Kidney (tissue), 13 donors: ENCODE measurements at regions not wholly inside any gene's neighbourhood (a gene's known extent, or its start where the extent isn't known, plus 50 kb on each side); places are given as distances from the start of the nearest gene placed in this dataset.
A peak's percentile ranks its signal among the peaks of the same experiment; 100 is the strongest.

ENCODE experiments used
- DNase-seq, 5 donors: peaks; one replicate each; pipeline ENCODE4 v3.0.0-alpha.2; 2013 to 2020
- FAIRE-seq: peaks from 2 replicates; lab custom pipeline; 2012; peaks lifted over from hg19 to GRCh38; lab: Jason Lieb, UNC
- H3K27ac ChIP-seq, 2 donors: one replicate each; pipeline ENCODE4 v1.7.0; 2013; ENCODE audit warnings: low read depth in 2 of 2, low read length in 2 of 2, inconsistent platforms in 1 of 2
- H3K27me3 ChIP-seq: one replicate; pipeline ENCODE4 v1.7.1; 2013; ENCODE audit warnings: low read length, inconsistent platforms; ENCODE audit not compliant: control insufficient read depth, insufficient read depth
- H3K36me3 ChIP-seq, 3 donors: one replicate each; pipeline versions ENCODE4 v1.7.0 to v1.7.1; 2013; ENCODE audit warnings: low read length in 3 of 3, control low read depth in 1 of 3, inconsistent platforms in 1 of 3; ENCODE audit not compliant: insufficient read depth in 3 of 3, control insufficient read depth in 2 of 3
- H3K4me1 ChIP-seq, 3 donors: one replicate each; pipeline versions ENCODE4 v1.7.0 to v1.7.1; 2013; ENCODE audit warnings: low read length in 3 of 3, inconsistent platforms in 1 of 3, low read depth in 1 of 3; ENCODE audit not compliant: control insufficient read depth in 2 of 3, insufficient read depth in 2 of 3
- H3K4me3 ChIP-seq, 3 donors: one replicate each; pipeline versions ENCODE4 v1.7.0 to v1.8.1; 2013; ENCODE audit warnings: low read length in 3 of 3, control low read depth in 1 of 3, inconsistent platforms in 1 of 3
- H3K9ac ChIP-seq, 3 donors: one replicate each; pipeline versions ENCODE4 v1.7.0 to v1.7.1; 2013; ENCODE audit warnings: low read length in 3 of 3, control low read depth in 1 of 3, inconsistent platforms in 1 of 3
- H3K9me3 ChIP-seq, 3 donors: one replicate each; pipeline versions ENCODE4 v1.7.0 to v1.7.1; 2013; ENCODE audit warnings: low read length in 3 of 3, control low read depth in 1 of 3, inconsistent platforms in 1 of 3; ENCODE audit not compliant: control insufficient read depth in 2 of 3, insufficient read depth in 1 of 3
- CTCF ChIP-seq: IDR thresholded peaks from 3 replicates; pipeline ENCODE4 v1.5.1; 2012; ENCODE audit warnings: mild to moderate bottlenecking, moderate library complexity, borderline replicate concordance; ENCODE audit not compliant: insufficient read depth; ENCODE audit errors: extremely low read depth
- intact Hi-C: fragments of 100-400 bp; cut with DNase I; formaldehyde crosslinking; loops from one replicate; pipeline ENCODE4 v1.11.1; 2022
- donor health status: control.
- donor health status: control.
- donor health status: control.
- donor health status: control.
- donor health status: control.
- donor health status: DM: yes; HTN: yes; CAD: no.
- donor health status: Normal renal cell carcinoma (clear cell type).

GRCh38 chr7:56174875-56175760, 58.9 kb upstream of the NUPR2 start:
- TF ChIP-seq CTCF: no peak
- Histone ChIP-seq H3K4me1 (no peaks in the 10 kb centered on the region), H3K27me3 (no peaks in the 10 kb centered on the region), H3K9me3 (no peaks in the 10 kb centered on the region), H3K36me3 (no peaks in the 10 kb centered on the region), H3K4me3 (peak overlapping the region; percentile 24 to 53 (median 39)), H3K27ac (no peak overlapping the region), H3K9ac (peak overlapping the region in 1 of 3 donors; percentile 12)
- intact Hi-C loops: no loop called here
- no peak for FAIRE-seq
- DNase-seq: peak; percentile 18 to 72 (median 51)

- Histone ChIP-seq H3K27me3 (no peaks in the 10 kb centered on the region), H3K9me3 (no peaks in the 10 kb centered on the region), H3K4me3 (no peak overlapping the region), H3K4me1 (no peaks in the 10 kb centered on the region), H3K9ac (no peak overlapping the region), H3K27ac (no peak overlapping the region), H3K36me3 (no peaks in the 10 kb centered on the region)
- TF ChIP-seq CTCF: no peak
- FAIRE-seq (no peak), DNase-seq (peak in 1 of 5 donors; percentile 74)
- intact Hi-C loops: no loop called here
Measured at GRCh38 chr7:56174346-56174874, 58.2 kb upstream of the NUPR2 start.
